ENCODE measurements at regions not wholly inside any gene's neighbourhood (a gene's known extent, or its start where the extent isn't known, plus 50 kb on each side); places are given as distances from the start of the nearest gene placed in this dataset.

DNA sequence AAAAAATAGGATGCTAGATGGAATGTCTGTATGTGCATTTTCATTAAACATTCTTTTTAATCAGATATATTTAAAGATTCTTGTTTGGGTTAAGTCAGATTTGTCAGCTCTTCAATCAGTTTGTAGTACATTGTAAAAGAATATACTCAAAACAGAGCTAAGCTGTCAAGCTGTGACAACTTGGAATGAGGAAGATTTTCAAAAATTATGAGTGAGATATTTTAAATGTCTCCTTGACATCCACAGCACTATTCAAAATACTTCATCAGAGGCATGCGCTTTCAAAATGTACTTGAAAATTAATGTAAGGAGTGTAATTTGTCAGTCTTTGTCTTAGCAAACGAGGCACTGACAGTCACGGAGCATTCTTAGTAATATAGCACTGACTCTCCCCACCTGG is 182.0 kb downstream of the MAT2B start:
- TF ChIP-seq, protein P1, sequence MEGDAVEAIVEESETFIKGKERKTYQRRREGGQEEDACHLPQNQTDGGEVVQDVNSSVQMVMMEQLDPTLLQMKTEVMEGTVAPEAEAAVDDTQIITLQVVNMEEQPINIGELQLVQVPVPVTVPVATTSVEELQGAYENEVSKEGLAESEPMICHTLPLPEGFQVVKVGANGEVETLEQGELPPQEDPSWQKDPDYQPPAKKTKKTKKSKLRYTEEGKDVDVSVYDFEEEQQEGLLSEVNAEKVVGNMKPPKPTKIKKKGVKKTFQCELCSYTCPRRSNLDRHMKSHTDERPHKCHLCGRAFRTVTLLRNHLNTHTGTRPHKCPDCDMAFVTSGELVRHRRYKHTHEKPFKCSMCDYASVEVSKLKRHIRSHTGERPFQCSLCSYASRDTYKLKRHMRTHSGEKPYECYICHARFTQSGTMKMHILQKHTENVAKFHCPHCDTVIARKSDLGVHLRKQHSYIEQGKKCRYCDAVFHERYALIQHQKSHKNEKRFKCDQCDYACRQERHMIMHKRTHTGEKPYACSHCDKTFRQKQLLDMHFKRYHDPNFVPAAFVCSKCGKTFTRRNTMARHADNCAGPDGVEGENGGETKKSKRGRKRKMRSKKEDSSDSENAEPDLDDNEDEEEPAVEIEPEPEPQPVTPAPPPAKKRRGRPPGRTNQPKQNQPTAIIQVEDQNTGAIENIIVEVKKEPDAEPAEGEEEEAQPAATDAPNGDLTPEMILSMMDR (IDR thresholded peaks at IDR 0.05) = no peak
- TF ChIP-seq ZFX (IDR thresholded peaks at IDR 0.05; ENCODE audit: borderline replicate concordance) = no peak
